SK-N-SH (cell line): ENCODE measurements at regions not wholly inside any gene's neighbourhood (a gene's known extent, or its start where the extent isn't known, plus 50 kb on each side); places are given as distances from the start of the nearest gene placed in this dataset.

ENCODE experiments used
- CTCF ChIP-seq: fragments of 200-600 bp; sonication (generic); IDR thresholded peaks from 2 replicates; pipeline ENCODE4 v1.6.1; 2017; ENCODE audit warnings: antibody characterized with exemption, mild to moderate bottlenecking, moderate library complexity
- EP300 ChIP-seq, 2 experiments: IDR thresholded peaks; 2 replicates each; pipeline versions ENCODE4 v1.4.0 to v1.6.1; 2012; ENCODE audit warnings: borderline replicate concordance in 1 of 2, low read depth in 1 of 2, low read length in 1 of 2
- POLR2AphosphoS5 ChIP-seq: IDR thresholded peaks from 2 replicates; pipeline ENCODE4 v1.6.1; 2012; ENCODE audit warnings: low read depth, low read length
- RFX5 ChIP-seq: IDR thresholded peaks from 2 replicates; pipeline ENCODE4 v1.6.1; 2012; ENCODE audit warnings: mild to moderate bottlenecking, improper control_type of control experiment, low read length

GRCh38 chr18:28824183-28824574, 647.2 kb upstream of the CDH2 start:
- TF ChIP-seq CTCF (no peak), EP300 (IDR thresholded peaks at IDR 0.05; ENCODE audit: borderline replicate concordance in 1 of 2, low read depth in 1 of 2, low read length in 1 of 2) (no peak), POLR2AphosphoS5 (no peak), RFX5 (no peak)
